ENCODE measurements at regions not wholly inside any gene's neighbourhood (a gene's known extent, or its start where the extent isn't known, plus 50 kb on each side); places are given as distances from the start of the nearest gene placed in this dataset.

GRCh38 chr20:40203032-40203431 lies 486.0 kb downstream of the MAFB start:
- DNase-seq, result no peak

DNA sequence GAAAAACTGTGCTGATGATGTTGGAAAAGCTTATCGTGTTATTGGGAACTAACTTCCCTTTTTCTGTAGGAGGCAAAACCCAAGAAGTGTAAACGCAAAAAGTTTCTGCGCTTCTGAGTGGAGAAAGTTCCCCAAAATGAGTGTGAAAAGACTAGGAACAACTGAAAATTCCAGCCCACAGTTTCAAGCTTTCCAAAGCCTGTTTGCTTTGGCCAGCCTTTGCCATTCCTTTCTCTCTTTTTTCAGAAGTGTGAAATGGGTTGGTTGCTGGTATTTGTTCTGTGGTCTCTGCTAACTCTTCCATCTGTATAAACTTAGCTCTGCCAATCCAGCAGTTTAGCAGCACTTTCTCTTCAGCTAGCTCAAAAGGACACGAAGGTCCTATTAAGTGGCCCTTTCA lies 491.3 kb downstream of the MAFB start:
- DNase-seq, result no peak

- no peak for DNase-seq
These were observed 492.1 kb downstream of the MAFB start for GRCh38 chr20:40196846-40197436.

GRCh38 chr20:40195742-40196141 lies 493.3 kb downstream of the MAFB start:
- no peak for DNase-seq

DNA sequence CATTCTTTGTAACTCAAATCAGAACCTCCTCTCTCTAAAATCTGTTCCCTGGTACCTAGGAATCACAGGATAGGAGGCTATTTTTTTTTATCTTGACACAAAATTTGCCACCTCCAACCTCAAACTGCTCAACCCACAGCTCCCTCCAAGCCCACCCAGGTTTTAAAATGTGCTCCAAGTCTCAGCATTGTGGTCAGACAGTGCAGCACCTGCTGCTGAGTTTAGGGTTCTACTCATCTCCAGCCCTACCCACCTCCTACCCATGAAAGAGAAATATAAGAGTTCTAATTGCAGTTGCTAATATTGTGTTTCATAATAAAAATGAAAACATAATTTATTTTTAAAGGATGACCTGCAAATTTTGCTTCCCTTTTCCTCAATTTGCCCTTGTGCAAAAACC lies 496.5 kb downstream of the MAFB start:
- DNase-seq, result no peak

DNA sequence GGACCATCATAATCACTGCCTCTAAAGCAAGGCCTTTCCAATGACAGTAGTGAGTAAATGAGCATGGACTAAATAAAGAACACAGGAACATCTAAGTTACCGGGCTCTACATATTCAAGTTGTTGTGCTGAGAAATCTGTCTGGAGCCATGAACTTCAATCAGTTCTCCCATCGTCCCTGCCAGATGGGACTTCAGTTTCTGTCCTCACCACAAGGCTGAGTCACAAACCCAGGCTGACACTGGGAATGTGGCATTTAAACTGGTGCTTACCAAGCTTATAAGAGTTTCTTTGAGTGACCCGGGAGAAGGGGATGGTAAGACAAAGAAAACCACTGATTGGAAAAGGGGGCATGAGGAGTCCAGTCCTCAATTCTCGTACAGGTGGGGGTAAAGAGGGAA lies 497.0 kb downstream of the MAFB start:
- no peak for DNase-seq

DNA sequence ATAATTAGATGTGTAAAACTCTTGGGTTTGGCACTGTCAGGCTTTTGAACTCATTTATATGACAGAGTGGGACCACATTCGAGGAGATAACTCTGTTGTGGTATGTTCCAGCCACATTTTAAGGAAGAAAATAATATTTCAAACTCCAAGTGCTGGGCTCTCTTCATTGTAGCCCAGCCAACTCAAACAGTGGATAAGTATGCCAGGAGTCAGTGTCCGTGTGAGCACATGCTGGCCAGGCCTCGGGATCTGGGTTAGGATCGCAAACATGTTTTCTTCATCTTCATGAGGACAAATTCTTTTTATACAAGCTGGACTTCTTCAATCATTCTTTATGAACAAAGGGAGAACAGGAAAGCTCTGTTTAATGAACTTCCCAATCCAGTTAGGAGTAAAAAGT lies 497.5 kb downstream of the MAFB start:
- DNase-seq, result no peak

DNA sequence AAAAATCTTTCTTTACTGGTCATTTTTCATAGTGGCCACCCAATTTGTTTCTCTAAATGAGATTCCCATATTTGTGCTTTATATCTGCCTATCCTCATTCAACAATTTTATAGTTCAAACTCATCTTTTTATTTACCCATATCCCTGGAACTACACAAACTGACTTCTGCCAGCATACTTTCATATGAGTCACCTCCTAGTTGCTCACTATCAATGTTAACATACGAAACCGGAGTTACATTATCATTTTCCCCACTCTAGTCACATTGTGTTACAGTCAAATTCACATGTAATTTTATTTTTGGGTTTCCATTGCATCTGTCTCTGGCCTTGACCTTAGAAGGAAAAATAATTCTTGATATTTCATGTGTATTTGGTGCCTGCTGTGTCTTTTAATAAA lies 499.4 kb downstream of the MAFB start:
- DNase-seq, result no peak

DNA sequence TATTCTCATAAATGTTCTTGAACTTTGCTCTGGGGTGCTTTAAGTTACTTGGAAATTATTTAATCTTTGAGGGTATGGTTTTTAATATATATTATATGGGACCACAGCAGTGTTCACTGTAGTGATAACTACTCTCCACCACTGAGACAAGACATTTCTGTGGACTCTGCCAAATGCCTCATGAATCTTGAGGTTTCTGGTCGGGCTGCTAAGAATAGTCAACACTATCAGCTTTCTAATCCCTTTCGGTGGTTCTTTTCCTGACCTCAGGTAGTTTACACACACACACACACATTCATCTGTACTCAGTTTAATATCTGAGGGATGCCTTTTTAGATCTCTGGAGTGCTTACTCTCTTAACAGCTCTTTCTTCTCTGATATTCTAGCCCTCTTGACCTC lies 500.7 kb downstream of the MAFB start:
- no peak for DNase-seq

GRCh38 chr20:40186826-40187225 lies 502.2 kb downstream of the MAFB start:
- no peak for DNase-seq

DNA sequence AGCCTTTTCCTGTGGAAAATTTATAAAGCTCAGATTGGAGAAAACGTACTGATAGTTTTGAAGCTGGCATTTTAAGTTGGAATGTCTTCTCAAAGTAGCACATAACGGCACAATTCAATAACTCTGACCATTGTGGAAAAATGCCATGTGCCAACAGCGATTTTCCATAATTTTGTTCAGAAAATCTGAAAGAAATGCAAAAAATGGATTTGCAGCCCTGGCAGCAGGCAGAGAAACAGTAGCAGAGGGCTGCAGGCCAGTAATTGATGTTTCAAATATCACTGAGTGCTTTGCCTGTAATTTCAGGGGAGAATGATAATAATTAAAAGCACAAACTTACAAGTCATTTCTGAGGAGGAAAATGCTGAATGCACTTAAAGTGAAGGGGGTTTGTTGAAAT lies 507.4 kb downstream of the MAFB start:
- no peak for DNase-seq

- no peak for DNase-seq
These were observed 512.8 kb downstream of the MAFB start for GRCh38 chr20:40176098-40176841.

DNA sequence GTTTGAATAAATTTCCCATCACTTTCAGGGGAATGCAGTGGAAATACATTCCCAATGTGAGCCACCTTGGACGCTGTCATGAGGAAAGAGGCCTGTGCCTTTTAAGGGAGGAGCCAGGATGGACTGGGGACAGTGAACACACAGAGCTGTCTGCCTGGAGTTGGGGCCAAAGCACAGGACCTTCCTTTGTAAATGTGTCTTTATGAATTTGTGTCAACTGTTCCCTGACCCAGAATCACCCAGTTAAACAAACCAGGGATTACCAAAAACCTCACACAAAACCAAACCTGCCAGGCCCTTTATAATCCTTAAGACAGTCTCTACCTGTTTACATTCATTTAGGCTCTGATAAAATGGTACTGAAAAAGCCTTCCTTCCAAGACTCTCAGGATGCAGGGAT lies 513.7 kb downstream of the MAFB start:
- DNase-seq, result no peak

- DNase-seq, result no peak
These were observed 515.2 kb downstream of the MAFB start for GRCh38 chr20:40173872-40174271.

DNA sequence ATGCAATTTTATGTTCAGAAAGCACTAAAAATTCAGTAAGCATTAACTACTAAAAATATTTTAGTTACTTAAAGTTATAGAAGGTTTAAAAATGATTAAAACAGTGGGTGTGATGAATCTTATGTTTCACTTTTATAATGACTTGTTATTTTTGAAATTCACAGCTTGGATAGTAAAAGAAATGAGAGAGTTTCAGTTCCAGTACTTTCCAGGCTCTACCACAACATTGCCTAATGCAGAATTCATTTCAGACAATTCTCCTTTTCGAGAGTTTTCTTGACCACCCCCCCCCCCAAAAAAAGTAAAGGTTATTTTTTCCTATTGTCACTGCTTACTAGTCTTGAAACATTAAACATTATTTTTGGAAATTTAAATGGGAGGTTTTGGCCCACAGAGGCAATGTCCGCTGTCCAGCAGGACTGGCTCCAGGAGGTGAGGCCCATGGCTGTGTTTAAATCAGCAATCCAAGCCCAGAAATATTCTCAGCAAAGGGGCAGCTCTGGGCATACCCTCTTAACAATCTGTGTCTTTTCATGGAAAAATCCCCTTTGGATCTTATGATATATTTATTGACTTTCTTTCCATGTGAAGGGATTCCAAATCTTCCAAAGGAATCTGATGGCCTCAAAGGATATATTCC lies 519.9 kb downstream of the MAFB start:
- no peak for DNase-seq

DNA sequence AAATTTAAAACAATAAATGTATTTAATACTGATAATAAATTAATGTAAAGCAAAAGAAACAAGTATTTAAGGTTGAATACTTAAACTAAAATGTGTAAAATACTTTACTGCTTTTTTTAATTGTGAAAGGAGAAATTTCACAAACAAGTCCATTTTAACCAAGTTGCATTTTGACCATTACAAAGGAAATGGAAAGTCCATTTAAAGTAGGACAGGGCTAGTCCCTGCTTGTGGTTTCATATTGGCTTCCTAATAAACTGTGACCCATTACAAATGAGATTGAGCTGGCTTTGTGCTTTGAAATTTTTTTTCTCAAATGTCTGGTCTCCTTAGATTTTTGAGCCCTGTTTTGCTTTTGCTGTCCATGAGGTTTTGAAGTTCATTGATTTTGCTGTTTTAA lies 527.6 kb downstream of the MAFB start:
- no peak for DNase-seq

GRCh38 chr20:40160097-40160550 lies 528.9 kb downstream of the MAFB start:
- DNase-seq, result no peak

DNA sequence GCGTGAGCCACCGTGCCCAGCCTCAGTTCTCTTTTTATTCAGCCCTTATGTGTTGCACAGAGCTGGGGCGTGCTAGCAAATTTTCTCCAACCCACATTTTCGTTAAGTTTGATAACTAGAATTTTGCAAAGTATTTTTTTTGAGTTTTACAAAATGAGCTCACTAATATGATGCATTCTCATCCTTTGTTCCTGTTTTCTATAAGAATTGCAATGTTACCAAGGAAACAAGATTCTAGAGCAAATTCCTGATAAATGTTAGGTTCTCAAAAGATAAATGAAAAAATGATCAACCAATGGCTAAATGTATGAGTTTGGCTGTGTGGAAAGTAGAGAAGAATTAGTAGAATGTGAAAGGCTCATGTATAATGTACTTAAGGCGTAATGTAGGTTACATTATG lies 529.8 kb downstream of the MAFB start:
- no peak for DNase-seq

DNA sequence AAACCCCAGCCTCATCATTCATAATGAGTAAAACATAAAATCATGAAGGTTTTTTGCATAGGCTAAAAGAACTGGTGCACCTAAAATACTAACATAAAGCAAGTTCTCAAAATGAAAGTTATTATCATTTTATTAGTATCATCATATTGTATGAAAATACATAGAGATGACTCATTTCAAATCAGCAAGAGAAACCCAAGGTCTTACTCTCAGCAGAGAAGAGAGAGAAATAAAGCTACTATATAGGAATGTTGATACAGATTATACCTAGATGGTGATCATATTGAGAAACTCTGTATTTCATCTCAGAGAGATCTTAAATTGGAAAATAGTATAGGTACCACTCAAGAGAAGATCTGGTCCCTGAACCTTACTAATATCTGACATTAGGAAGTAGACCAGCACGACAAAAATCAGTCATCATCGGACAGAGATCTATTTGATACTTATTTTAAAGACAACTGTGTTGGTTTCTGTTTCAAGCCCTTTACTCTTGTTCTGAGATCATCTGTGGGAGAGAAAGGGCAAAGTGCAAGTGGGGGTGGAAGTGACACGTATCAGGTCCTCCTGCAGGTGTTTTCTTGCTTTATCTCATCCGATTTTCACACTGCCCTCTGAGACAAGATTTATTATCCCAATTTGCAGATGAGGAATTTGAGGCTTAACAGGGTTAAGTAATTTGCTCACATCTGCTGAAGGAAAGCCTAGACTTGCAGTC lies 532.3 kb downstream of the MAFB start:
- DNase-seq, result no peak

- no peak for DNase-seq
These were observed 534.5 kb downstream of the MAFB start for GRCh38 chr20:40154514-40154913.

DNA sequence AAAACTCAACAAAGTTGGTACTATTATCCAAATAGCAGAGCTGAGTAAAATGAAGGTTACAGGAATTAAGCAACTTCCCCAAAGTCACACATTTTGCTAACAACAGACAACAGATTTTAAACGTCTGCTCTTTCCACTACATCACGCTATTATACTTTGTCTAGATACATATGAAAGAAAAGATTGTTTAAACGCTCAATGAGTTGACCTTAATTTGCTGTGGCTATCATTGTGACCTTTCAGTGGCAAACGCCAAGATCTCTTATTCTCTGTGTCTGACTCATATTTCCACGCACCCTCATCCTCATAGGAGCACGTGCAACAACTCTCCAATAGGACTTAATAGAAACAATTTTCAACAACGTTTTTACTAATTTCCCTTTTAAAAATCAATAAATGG lies 540.1 kb downstream of the MAFB start:
- no peak for DNase-seq

- DNase-seq, result no peak
These were observed 543.0 kb downstream of the MAFB start for GRCh38 chr20:40146071-40146470.

- no peak for DNase-seq
These were observed 544.5 kb downstream of the MAFB start for GRCh38 chr20:40144581-40144980.

- DNase-seq, result no peak
These were observed 554.9 kb downstream of the MAFB start for GRCh38 chr20:40134176-40134575.

All from effector CD4-positive, alpha-beta T cell (primary cell).